Urinary bladder (tissue), 3 donors: ENCODE measurements at regions not wholly inside any gene's neighbourhood (a gene's known extent, or its start where the extent isn't known, plus 50 kb on each side); places are given as distances from the start of the nearest gene placed in this dataset.

Source experiments
- DNase-seq: peaks from one replicate; pipeline ENCODE4 v3.0.0-alpha.2; 2015; ENCODE audit errors: extremely low spot score
- H3K27ac ChIP-seq: one replicate; pipeline ENCODE4 v1.5.1; 2013; ENCODE audit warnings: low read depth, mild to moderate bottlenecking, moderate library complexity
- H3K36me3 ChIP-seq: one replicate; pipeline ENCODE4 v1.6.1; 2013; ENCODE audit warnings: mild to moderate bottlenecking, moderate library complexity; ENCODE audit not compliant: insufficient read depth
- H3K4me1 ChIP-seq: one replicate; pipeline ENCODE4 v1.6.1; 2013; ENCODE audit warnings: mild to moderate bottlenecking, moderate library complexity; ENCODE audit not compliant: insufficient read depth
- H3K4me3 ChIP-seq: one replicate; pipeline ENCODE4 v1.5.1; 2013; ENCODE audit warnings: low read depth, low read length
- WGBS: extraction: QIAGEN DNeasy Blood & Tissue Kit; methylation state at CpG from one replicate; pipeline ENCODE4 v1.1.7; 2013; 5-methylcytosine and 5-hydroxymethylcytosine counted together
- donor health status: healthy with polysubstance abuse.
- donor health status: healthy.

GRCh38 chr2:228545041-228545747, 363.7 kb upstream of the SPHKAP start:
- H3K36me3 ChIP-seq = no peaks in the 10 kb centered on the region
- DNase-seq = no peak
- H3K4me3 ChIP-seq = no peak overlapping the region
- no peak overlapping the region for H3K27ac ChIP-seq
- H3K4me1 ChIP-seq = no peaks in the 10 kb centered on the region
- 57% methylated on average over 4 of the region's 4 CpGs for WGBS

- Histone ChIP-seq H3K4me1 (no peaks in the 10 kb centered on the region), H3K4me3 (no peak overlapping the region), H3K27ac (no peak overlapping the region), H3K36me3 (no peaks in the 10 kb centered on the region)
- no peak for DNase-seq
Observed at GRCh38 chr2:228543117-228543516, 361.6 kb upstream of the SPHKAP start.

- H3K36me3 ChIP-seq = no peaks in the 10 kb centered on the region
- H3K27ac ChIP-seq = no peak overlapping the region
- H3K4me3 ChIP-seq = no peak overlapping the region
- no peak for DNase-seq
- 87% methylated on average over 4 of the region's 4 CpGs for WGBS
- no peaks in the 10 kb centered on the region for H3K4me1 ChIP-seq
Observed at GRCh38 chr2:228542277-228542676, 360.8 kb upstream of the SPHKAP start.

GRCh38 chr2:228541789-228542188, 360.3 kb upstream of the SPHKAP start:
- H3K4me3 ChIP-seq = no peak overlapping the region
- WGBS = 89% methylated on average over 4 of the region's 4 CpGs
- H3K27ac ChIP-seq = no peak overlapping the region
- H3K36me3 ChIP-seq = no peaks in the 10 kb centered on the region
- H3K4me1 ChIP-seq = no peaks in the 10 kb centered on the region
- DNase-seq = no peak

- WGBS = 84% methylated on average over 3 of the region's 3 CpGs
- no peak overlapping the region for H3K27ac ChIP-seq
- no peak for DNase-seq
- no peak overlapping the region for H3K4me3 ChIP-seq
- no peaks in the 10 kb centered on the region for H3K36me3 ChIP-seq
- H3K4me1 ChIP-seq = no peaks in the 10 kb centered on the region
Observed at GRCh38 chr2:228540976-228541375, 359.5 kb upstream of the SPHKAP start.

GRCh38 chr2:228535396-228535795, 353.9 kb upstream of the SPHKAP start:
- Histone ChIP-seq H3K4me3 (no peak overlapping the region), H3K4me1 (no peaks in the 10 kb centered on the region), H3K36me3 (no peaks in the 10 kb centered on the region), H3K27ac (no peak overlapping the region)
- DNase-seq = no peak

GRCh38 chr2:228533156-228533555, 351.7 kb upstream of the SPHKAP start:
- DNase-seq = no peak
- Histone ChIP-seq H3K27ac (no peak overlapping the region), H3K4me1 (no peaks in the 10 kb centered on the region), H3K4me3 (no peak overlapping the region), H3K36me3 (no peaks in the 10 kb centered on the region)
- WGBS = 48% methylated on average over 1 of the region's 1 CpG

GRCh38 chr2:228532233-228532632, 350.7 kb upstream of the SPHKAP start:
- no peak overlapping the region for H3K4me3 ChIP-seq
- DNase-seq = no peak
- H3K27ac ChIP-seq = no peak overlapping the region
- no peaks in the 10 kb centered on the region for H3K4me1 ChIP-seq
- H3K36me3 ChIP-seq = no peaks in the 10 kb centered on the region
- whole genome bisulfite sequencing = 86% methylated on average over 1 of the region's 1 CpG

GRCh38 chr2:228527197-228527881, 345.9 kb upstream of the SPHKAP start:
- no peak overlapping the region for H3K4me3 ChIP-seq
- DNase-seq = no peak
- 46% methylated on average over 3 of the region's 3 CpGs for WGBS
- H3K27ac ChIP-seq = no peak overlapping the region
- no peaks in the 10 kb centered on the region for H3K36me3 ChIP-seq
- no peaks in the 10 kb centered on the region for H3K4me1 ChIP-seq

GRCh38 chr2:228526687-228527086, 345.2 kb upstream of the SPHKAP start:
- H3K27ac ChIP-seq = no peak overlapping the region
- 58% methylated on average over 1 of the region's 1 CpG for WGBS
- no peaks in the 10 kb centered on the region for H3K36me3 ChIP-seq
- no peaks in the 10 kb centered on the region for H3K4me1 ChIP-seq
- no peak for DNase-seq
- H3K4me3 ChIP-seq = no peak overlapping the region

- DNase-seq = no peak
- Histone ChIP-seq H3K36me3 (no peaks in the 10 kb centered on the region), H3K27ac (no peak overlapping the region), H3K4me3 (no peak overlapping the region), H3K4me1 (no peaks in the 10 kb centered on the region)
- WGBS = 93% methylated on average over 3 of the region's 3 CpGs
Observed at GRCh38 chr2:228522977-228523376, 341.5 kb upstream of the SPHKAP start.

GRCh38 chr2:228522276-228522675, 340.8 kb upstream of the SPHKAP start:
- no peak overlapping the region for H3K4me3 ChIP-seq
- no peaks in the 10 kb centered on the region for H3K4me1 ChIP-seq
- H3K27ac ChIP-seq = no peak overlapping the region
- 55% methylated on average over 2 of the region's 2 CpGs for WGBS
- H3K36me3 ChIP-seq = no peaks in the 10 kb centered on the region
- no peak for DNase-seq

- H3K4me3 ChIP-seq = no peak overlapping the region
- no peaks in the 10 kb centered on the region for H3K4me1 ChIP-seq
- no peaks in the 10 kb centered on the region for H3K36me3 ChIP-seq
- no peak for DNase-seq
- no peak overlapping the region for H3K27ac ChIP-seq
Observed at GRCh38 chr2:228519561-228519960, 338.1 kb upstream of the SPHKAP start.

GRCh38 chr2:228516019-228516418, 334.5 kb upstream of the SPHKAP start:
- Histone ChIP-seq H3K4me3 (no peak overlapping the region), H3K27ac (no peak overlapping the region), H3K36me3 (no peaks in the 10 kb centered on the region), H3K4me1 (no peaks in the 10 kb centered on the region)
- no peak for DNase-seq
- 73% methylated on average over 1 of the region's 1 CpG for WGBS
